Nephron progenitor cell (in vitro differentiated cells): ENCODE measurements at regions not wholly inside any gene's neighbourhood (a gene's known extent, or its start where the extent isn't known, plus 50 kb on each side); places are given as distances from the start of the nearest gene placed in this dataset.
A peak's percentile ranks its signal among the peaks of the same experiment; 100 is the strongest.
"Not testable (repeated sequence)": the region's sequence is repeated elsewhere in the genome, so short reads cannot be mapped to it uniquely, and the experiment has no call there.

ENCODE experiments used
- DNase-seq: peaks from one replicate; pipeline ENCODE4 v3.0.0; 2021
- H3K27ac Mint-ChIP-seq: 2 replicates; pipeline ENCODE4 v1.8.0; 2021; ENCODE audit warnings: mild to moderate bottlenecking, moderate library complexity, mixed read lengths
- H3K27me3 Mint-ChIP-seq: 2 replicates; pipeline ENCODE4 v1.8.0; 2021; ENCODE audit warnings: mild to moderate bottlenecking, low read depth, mixed read lengths; ENCODE audit not compliant: poor library complexity
- H3K36me3 Mint-ChIP-seq: 2 replicates; pipeline ENCODE4 v1.8.0; 2021; ENCODE audit warnings: low read depth, mixed read lengths
- H3K4me1 Mint-ChIP-seq: 2 replicates; pipeline ENCODE4 v1.8.0; 2021; ENCODE audit warnings: mixed read lengths
- H3K4me3 Mint-ChIP-seq: 2 replicates; pipeline ENCODE4 v1.8.0; 2021; ENCODE audit warnings: mild to moderate bottlenecking, moderate library complexity, mixed read lengths
- H3K9me3 Mint-ChIP-seq: 2 replicates; pipeline ENCODE4 v1.8.0; 2021; ENCODE audit warnings: mild to moderate bottlenecking, moderate library complexity, mixed read lengths
- CTCF ChIP-seq: fragments of 200-600 bp; sonication (generic); IDR thresholded peaks from 2 replicates; pipeline ENCODE4 v1.5.0; 2021; ENCODE audit warnings: antibody characterized with exemption

- no peaks in the 10 kb centered on the region for H3K27me3 Mint-ChIP-seq
- H3K27ac Mint-ChIP-seq: no peak overlapping the region
- no peaks in the 10 kb centered on the region for H3K4me1 Mint-ChIP-seq
- TF ChIP-seq CTCF: no peak
- no peaks in the 10 kb centered on the region for H3K36me3 Mint-ChIP-seq
- no peak overlapping the region for H3K4me3 Mint-ChIP-seq
- no peak for DNase-seq
- no peaks in the 10 kb centered on the region for H3K9me3 Mint-ChIP-seq
Measured at GRCh38 chr2:76019128-76019527, 308.4 kb upstream of the GCFC2 start.

- Mint-ChIP-seq H3K27me3 (no peaks in the 10 kb centered on the region), H3K4me1 (no peaks in the 10 kb centered on the region), H3K36me3 (no peaks in the 10 kb centered on the region), H3K4me3 (no peak overlapping the region), H3K9me3 (no peaks in the 10 kb centered on the region), H3K27ac (no peak overlapping the region)
- no peak for DNase-seq
- no peak for TF ChIP-seq CTCF
Measured at GRCh38 chr2:76009484-76009883, 298.8 kb upstream of the GCFC2 start.

- no peaks in the 10 kb centered on the region for H3K9me3 Mint-ChIP-seq
- H3K4me1 Mint-ChIP-seq: no peaks in the 10 kb centered on the region
- no peak overlapping the region for H3K4me3 Mint-ChIP-seq
- DNase-seq: no peak
- H3K36me3 Mint-ChIP-seq: no peaks in the 10 kb centered on the region
- no peak overlapping the region for H3K27ac Mint-ChIP-seq
- no peak for TF ChIP-seq CTCF
- H3K27me3 Mint-ChIP-seq: no peaks in the 10 kb centered on the region
Measured at GRCh38 chr2:76008001-76008702, 297.4 kb upstream of the GCFC2 start.

- no peak overlapping the region for H3K27ac Mint-ChIP-seq
- H3K4me3 Mint-ChIP-seq: no peak overlapping the region
- H3K36me3 Mint-ChIP-seq: no peaks in the 10 kb centered on the region
- no peaks in the 10 kb centered on the region for H3K4me1 Mint-ChIP-seq
- TF ChIP-seq CTCF: no peak
- H3K27me3 Mint-ChIP-seq: no peaks in the 10 kb centered on the region
- no peak for DNase-seq
- no peaks in the 10 kb centered on the region for H3K9me3 Mint-ChIP-seq
Measured at GRCh38 chr2:76000425-76000824, 289.7 kb upstream of the GCFC2 start.

- H3K27ac Mint-ChIP-seq: peak overlapping the region; percentile 6
- no peaks in the 10 kb centered on the region for H3K4me1 Mint-ChIP-seq
- DNase-seq: no peak
- TF ChIP-seq CTCF: no peak
- H3K36me3 Mint-ChIP-seq: no peaks in the 10 kb centered on the region
- H3K9me3 Mint-ChIP-seq: peaks cover 5% of the 10 kb centered on the region
- H3K27me3 Mint-ChIP-seq: no peaks in the 10 kb centered on the region
- no peak overlapping the region for H3K4me3 Mint-ChIP-seq
Measured at GRCh38 chr2:75998451-75998850, 287.7 kb upstream of the GCFC2 start.

GRCh38 chr2:75994759-75995158 lies 284.0 kb upstream of the GCFC2 start:
- no peak for DNase-seq
- Mint-ChIP-seq H3K36me3 (no peaks in the 10 kb centered on the region), H3K4me1 (no peaks in the 10 kb centered on the region), H3K9me3 (peaks cover 22% of the 10 kb centered on the region), H3K27ac (no peak overlapping the region), H3K27me3 (no peaks in the 10 kb centered on the region), H3K4me3 (no peak overlapping the region)
- no peak for TF ChIP-seq CTCF

- H3K4me3 Mint-ChIP-seq, H3K27me3 Mint-ChIP-seq, H3K27ac Mint-ChIP-seq, DNase-seq, H3K36me3 Mint-ChIP-seq, H3K4me1 Mint-ChIP-seq: not testable (repeated sequence)
- H3K9me3 Mint-ChIP-seq: peaks cover 32% of the 10 kb centered on the region
Measured at GRCh38 chr2:75988622-75989021, 277.9 kb upstream of the GCFC2 start.
